ENCODE measurements at regions not wholly inside any gene's neighbourhood (a gene's known extent, or its start where the extent isn't known, plus 50 kb on each side); places are given as distances from the start of the nearest gene placed in this dataset.

GRCh38 chr5:126718236-126718868 is 58.6 kb upstream of the LMNB1 start:
- DNase-seq (ENCODE audit: low spot score) = no peak

DNA sequence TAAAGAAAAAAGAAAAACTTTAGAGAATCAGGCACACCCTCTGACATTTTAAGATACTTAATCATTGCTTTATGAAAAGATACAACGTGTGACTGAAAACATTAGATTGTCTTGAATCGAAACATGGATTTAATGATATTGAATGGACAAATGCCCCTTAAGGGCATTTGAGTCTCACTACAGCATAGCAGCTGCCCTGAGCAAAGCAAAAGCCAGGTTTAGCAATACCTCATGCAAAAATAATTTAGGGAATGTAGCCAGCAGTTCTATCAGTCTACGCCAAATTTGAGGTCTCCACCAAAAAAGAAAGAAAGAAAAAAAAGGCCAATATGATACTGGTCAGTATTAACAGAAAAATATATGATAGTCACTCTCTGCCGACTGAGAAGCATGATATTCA is 56.6 kb upstream of the LMNB1 start:
- no peak for DNase-seq (ENCODE audit: low spot score)
- TF ChIP-seq, protein P1, sequence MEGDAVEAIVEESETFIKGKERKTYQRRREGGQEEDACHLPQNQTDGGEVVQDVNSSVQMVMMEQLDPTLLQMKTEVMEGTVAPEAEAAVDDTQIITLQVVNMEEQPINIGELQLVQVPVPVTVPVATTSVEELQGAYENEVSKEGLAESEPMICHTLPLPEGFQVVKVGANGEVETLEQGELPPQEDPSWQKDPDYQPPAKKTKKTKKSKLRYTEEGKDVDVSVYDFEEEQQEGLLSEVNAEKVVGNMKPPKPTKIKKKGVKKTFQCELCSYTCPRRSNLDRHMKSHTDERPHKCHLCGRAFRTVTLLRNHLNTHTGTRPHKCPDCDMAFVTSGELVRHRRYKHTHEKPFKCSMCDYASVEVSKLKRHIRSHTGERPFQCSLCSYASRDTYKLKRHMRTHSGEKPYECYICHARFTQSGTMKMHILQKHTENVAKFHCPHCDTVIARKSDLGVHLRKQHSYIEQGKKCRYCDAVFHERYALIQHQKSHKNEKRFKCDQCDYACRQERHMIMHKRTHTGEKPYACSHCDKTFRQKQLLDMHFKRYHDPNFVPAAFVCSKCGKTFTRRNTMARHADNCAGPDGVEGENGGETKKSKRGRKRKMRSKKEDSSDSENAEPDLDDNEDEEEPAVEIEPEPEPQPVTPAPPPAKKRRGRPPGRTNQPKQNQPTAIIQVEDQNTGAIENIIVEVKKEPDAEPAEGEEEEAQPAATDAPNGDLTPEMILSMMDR (IDR thresholded peaks at IDR 0.05; ENCODE audit: extremely low read depth, missing control alignments) = no peak

More at GRCh38 chr5:126718236-126718868, 58.6 kb upstream of the LMNB1 start:
- TF ChIP-seq, protein P1 (IDR thresholded peaks at IDR 0.05; ENCODE audit: extremely low read depth, missing control alignments) = no peak

- TF ChIP-seq, protein P1 (IDR thresholded peaks at IDR 0.05; ENCODE audit: extremely low read depth, missing control alignments) = no peak
- DNase-seq (ENCODE audit: low spot score) = no peak
These were observed 53.3 kb upstream of the LMNB1 start for GRCh38 chr5:126723643-126724042.

All from GM20000 (cell line).